ENCODE measurements at regions not wholly inside any gene's neighbourhood (a gene's known extent, or its start where the extent isn't known, plus 50 kb on each side); places are given as distances from the start of the nearest gene placed in this dataset.
A peak's percentile ranks its signal among the peaks of the same experiment; 100 is the strongest.

DNA sequence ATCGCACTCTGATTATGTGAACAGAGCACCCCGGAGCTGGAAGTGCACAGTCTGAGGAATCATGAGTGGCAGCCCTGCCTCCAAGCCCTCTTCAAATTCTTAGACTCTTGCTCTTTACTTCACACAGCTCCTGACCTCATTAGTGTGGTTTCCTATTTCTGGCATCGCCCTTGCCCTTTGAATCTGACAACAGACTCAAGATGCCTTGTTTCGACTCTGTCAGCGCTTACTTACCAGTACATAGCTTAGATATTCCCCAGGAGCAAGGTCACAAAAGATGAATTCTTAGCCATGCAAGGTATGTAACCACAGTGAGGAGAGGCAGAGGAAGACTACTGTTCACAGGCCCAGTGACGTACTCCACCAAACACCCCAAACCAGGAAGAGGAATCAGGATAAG lies 167.2 kb downstream of the KDR start:
- WGBS, 2 experiments (ENCODE audit: extremely low coverage in 2 of 2, insufficient read length in 1 of 2), result no CpG with 5 or more reads among the region's 6 CpGs
- peak overlapping the region; percentile 76; the same call in 1 of the 2 replicates for H3K23ac ChIP-seq (ENCODE audit: low read depth, low read length)
- no peak for ATAC-seq (ENCODE audit: low read depth)
- H3K4me1 ChIP-seq (ENCODE audit: control insufficient read depth, insufficient read depth, low read length), result peaks cover 10% of the 10 kb centered on the region
- H3K79me1 ChIP-seq (ENCODE audit: low read depth in 1 of 2, low read length in 2 of 2), result no peaks in the 10 kb centered on the region
- H3K14ac ChIP-seq (replicated peaks; ENCODE audit: low read depth, low read length), result peak overlapping the region; percentile 45
- H2BK15ac ChIP-seq (ENCODE audit: low read depth, low read length), result peak overlapping the region; percentile 89; the same call in 2 of the 3 replicates
- peak overlapping the region; percentile 88 for H3K4ac ChIP-seq (ENCODE audit: low read depth, low read length)
- no peak overlapping the region for H3K4me2 ChIP-seq (ENCODE audit: low read depth, low read length)
- intact Hi-C loops (cut with micrococcal nuclease), result loop anchor here (10.0 kb wide), 1 partner anchor 173 kb away; no protein-coding TSS in a partner anchor
- H4K20me1 ChIP-seq (ENCODE audit: insufficient read depth, low read length), result no peaks in the 10 kb centered on the region
- peaks cover 12% of the 10 kb centered on the region for H3K9me1 ChIP-seq (ENCODE audit: insufficient read depth, low read length)
- ChIA-PET POLR2A (ENCODE audit: unreplicated experiment) (no interaction called here), CTCF (interaction anchor here (0.6 to 1.5 kb wide), 2 partner anchors 13 to 79 kb away, joined by 3 to 4 read pairs; no protein-coding TSS in a partner anchor)
- peak overlapping the region; percentile 42 to 87 for H4K8ac ChIP-seq (ENCODE audit: low read depth in 2 of 2, low read length in 2 of 2)
- peak overlapping the region; percentile 47 for H2AFZ ChIP-seq (replicated peaks; ENCODE audit: low read length, poor library complexity)
- peak overlapping the region; percentile 92 for H2BK120ac ChIP-seq (ENCODE audit: low read depth, low read length)
- H3K9ac ChIP-seq (ENCODE audit: low read depth, low read length), result no peak overlapping the region
- peak overlapping the region; percentile 95 for H2AK5ac ChIP-seq (ENCODE audit: low read depth, low read length)
- in situ Hi-C loops (cut with MboI; ENCODE audit: low sequenced_read_pairs), result no loop called here
- no peak overlapping the region for H3K4me3 ChIP-seq (ENCODE audit: insufficient read depth, low read depth, low read length)
- peak overlapping the region; percentile 96 for H2BK20ac ChIP-seq (ENCODE audit: low read depth, low read length)
- H3K56ac ChIP-seq (ENCODE audit: extremely low read depth, insufficient read depth, low read length), result peak overlapping the region; percentile 39; the same call in 1 of the 2 replicates
- H4K5ac ChIP-seq (ENCODE audit: low read depth, low read length), result peak overlapping the region; percentile 66
- no TSS peak for BruUV-seq (replicated peaks)
- no peaks in the 10 kb centered on the region for H3K9me3 ChIP-seq (ENCODE audit: control insufficient read depth, insufficient read depth, low read length)
- dilution Hi-C loops (cut with HindIII; ENCODE audit: low sequenced_read_pairs, unreplicated experiment), result no loop called here
- peak overlapping the region; percentile 92 for H4K91ac ChIP-seq (ENCODE audit: insufficient read depth, low read depth, low read length)
- H3K27me3 ChIP-seq (ENCODE audit: control insufficient read depth, insufficient read depth, low read length), result peaks cover 3% of the 10 kb centered on the region; the same call in 1 of the 2 replicates
- DNase-seq, result peak; percentile 22
- peak overlapping the region; percentile 72; the same call in 1 of the 2 replicates for H3K27ac ChIP-seq (ENCODE audit: insufficient read depth, low read length)
- H3K18ac ChIP-seq (ENCODE audit: low read depth, low read length), result peak overlapping the region; percentile 94
- H3K36me3 ChIP-seq (ENCODE audit: control insufficient read depth, insufficient read depth, low read length), result no peaks in the 10 kb centered on the region
- peak overlapping the region; percentile 66 for H2AK9ac ChIP-seq (replicated peaks; ENCODE audit: low read depth, low read length, poor library complexity)
- TF ChIP-seq FOS (IDR thresholded peaks at IDR 0.05; ENCODE audit: low read depth, low read length), result no peak
- TF ChIP-seq BHLHE40 (IDR thresholded peaks at IDR 0.05; ENCODE audit: low read depth, low read length), result no peak
- no peak for TF ChIP-seq MAZ (IDR thresholded peaks at IDR 0.05; ENCODE audit: borderline replicate concordance, low read depth, low read length)
- TF ChIP-seq MAFK (IDR thresholded peaks at IDR 0.05; ENCODE audit: low read depth, low read length), result no peak
- TF ChIP-seq CHD1 (IDR thresholded peaks at IDR 0.05; ENCODE audit: low read depth, low read length), result no peak
- TF ChIP-seq SMC3 (IDR thresholded peaks at IDR 0.05; ENCODE audit: low read depth, low read length), result no peak
- TF ChIP-seq, protein P1, sequence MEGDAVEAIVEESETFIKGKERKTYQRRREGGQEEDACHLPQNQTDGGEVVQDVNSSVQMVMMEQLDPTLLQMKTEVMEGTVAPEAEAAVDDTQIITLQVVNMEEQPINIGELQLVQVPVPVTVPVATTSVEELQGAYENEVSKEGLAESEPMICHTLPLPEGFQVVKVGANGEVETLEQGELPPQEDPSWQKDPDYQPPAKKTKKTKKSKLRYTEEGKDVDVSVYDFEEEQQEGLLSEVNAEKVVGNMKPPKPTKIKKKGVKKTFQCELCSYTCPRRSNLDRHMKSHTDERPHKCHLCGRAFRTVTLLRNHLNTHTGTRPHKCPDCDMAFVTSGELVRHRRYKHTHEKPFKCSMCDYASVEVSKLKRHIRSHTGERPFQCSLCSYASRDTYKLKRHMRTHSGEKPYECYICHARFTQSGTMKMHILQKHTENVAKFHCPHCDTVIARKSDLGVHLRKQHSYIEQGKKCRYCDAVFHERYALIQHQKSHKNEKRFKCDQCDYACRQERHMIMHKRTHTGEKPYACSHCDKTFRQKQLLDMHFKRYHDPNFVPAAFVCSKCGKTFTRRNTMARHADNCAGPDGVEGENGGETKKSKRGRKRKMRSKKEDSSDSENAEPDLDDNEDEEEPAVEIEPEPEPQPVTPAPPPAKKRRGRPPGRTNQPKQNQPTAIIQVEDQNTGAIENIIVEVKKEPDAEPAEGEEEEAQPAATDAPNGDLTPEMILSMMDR (conservative IDR thresholded peaks at IDR 0.05; ENCODE audit: low read depth, low read length), result no peak
- no peak for TF ChIP-seq CEBPB (IDR thresholded peaks at IDR 0.05; ENCODE audit: low read depth, low read length)
- TF ChIP-seq, protein P2, sequence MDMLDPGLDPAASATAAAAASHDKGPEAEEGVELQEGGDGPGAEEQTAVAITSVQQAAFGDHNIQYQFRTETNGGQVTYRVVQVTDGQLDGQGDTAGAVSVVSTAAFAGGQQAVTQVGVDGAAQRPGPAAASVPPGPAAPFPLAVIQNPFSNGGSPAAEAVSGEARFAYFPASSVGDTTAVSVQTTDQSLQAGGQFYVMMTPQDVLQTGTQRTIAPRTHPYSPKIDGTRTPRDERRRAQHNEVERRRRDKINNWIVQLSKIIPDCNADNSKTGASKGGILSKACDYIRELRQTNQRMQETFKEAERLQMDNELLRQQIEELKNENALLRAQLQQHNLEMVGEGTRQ (IDR thresholded peaks at IDR 0.05; ENCODE audit: low read depth, low read length), result no peak
- TF ChIP-seq RFX5 (IDR thresholded peaks at IDR 0.05; ENCODE audit: low read depth, low read length), result no peak
- TF ChIP-seq, protein P3, sequence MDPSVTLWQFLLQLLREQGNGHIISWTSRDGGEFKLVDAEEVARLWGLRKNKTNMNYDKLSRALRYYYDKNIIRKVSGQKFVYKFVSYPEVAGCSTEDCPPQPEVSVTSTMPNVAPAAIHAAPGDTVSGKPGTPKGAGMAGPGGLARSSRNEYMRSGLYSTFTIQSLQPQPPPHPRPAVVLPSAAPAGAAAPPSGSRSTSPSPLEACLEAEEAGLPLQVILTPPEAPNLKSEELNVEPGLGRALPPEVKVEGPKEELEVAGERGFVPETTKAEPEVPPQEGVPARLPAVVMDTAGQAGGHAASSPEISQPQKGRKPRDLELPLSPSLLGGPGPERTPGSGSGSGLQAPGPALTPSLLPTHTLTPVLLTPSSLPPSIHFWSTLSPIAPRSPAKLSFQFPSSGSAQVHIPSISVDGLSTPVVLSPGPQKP (IDR thresholded peaks at IDR 0.05; ENCODE audit: borderline replicate concordance, low read depth, low read length), result no peak
- TF ChIP-seq POLR2A (IDR thresholded peaks at IDR 0.05; ENCODE audit: low read depth, low read length), result no peak
- no peak for TF ChIP-seq RAD21 (IDR thresholded peaks at IDR 0.05; ENCODE audit: low read length)
- no peak for TF ChIP-seq NFE2L2 (IDR thresholded peaks at IDR 0.05; ENCODE audit: low read depth, low read length)
- no peak for TF ChIP-seq RCOR1 (IDR thresholded peaks at IDR 0.05; ENCODE audit: insufficient replicate concordance, low read length)
- TF ChIP-seq MXI1 (IDR thresholded peaks at IDR 0.05; ENCODE audit: borderline replicate concordance, low read depth, low read length), result no peak
- H2BK5ac ChIP-seq (ENCODE audit: low read depth, low read length, poor library complexity, severe bottlenecking), result peak overlapping the region; percentile 96

Data from IMR-90 (cell line).